ENCODE measurements at regions not wholly inside any gene's neighbourhood (a gene's known extent, or its start where the extent isn't known, plus 50 kb on each side); places are given as distances from the start of the nearest gene placed in this dataset.
"Not testable (repeated sequence)": the region's sequence is repeated elsewhere in the genome, so short reads cannot be mapped to it uniquely, and the experiment has no call there.

DNA sequence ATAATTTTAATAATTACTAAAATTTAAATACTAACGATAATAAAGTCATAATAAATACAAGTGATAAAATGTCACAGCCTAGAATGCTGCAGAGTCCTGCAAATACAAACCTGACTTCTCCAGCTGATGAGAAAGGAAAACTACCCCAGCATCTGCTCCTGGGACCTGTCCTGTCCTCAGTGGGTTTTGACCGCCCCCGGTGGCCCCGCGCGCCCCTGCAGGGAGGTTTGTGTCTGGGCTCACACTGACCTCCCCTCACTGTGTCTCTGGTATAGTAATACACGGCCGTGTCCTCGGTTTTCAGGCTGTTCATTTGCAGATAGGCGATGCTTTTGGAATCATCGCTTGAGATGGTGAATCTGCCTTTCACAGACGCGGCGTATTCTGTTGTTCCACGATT lies 1139.4 kb downstream of the TMEM121 start:
- TF ChIP-seq, protein P1, sequence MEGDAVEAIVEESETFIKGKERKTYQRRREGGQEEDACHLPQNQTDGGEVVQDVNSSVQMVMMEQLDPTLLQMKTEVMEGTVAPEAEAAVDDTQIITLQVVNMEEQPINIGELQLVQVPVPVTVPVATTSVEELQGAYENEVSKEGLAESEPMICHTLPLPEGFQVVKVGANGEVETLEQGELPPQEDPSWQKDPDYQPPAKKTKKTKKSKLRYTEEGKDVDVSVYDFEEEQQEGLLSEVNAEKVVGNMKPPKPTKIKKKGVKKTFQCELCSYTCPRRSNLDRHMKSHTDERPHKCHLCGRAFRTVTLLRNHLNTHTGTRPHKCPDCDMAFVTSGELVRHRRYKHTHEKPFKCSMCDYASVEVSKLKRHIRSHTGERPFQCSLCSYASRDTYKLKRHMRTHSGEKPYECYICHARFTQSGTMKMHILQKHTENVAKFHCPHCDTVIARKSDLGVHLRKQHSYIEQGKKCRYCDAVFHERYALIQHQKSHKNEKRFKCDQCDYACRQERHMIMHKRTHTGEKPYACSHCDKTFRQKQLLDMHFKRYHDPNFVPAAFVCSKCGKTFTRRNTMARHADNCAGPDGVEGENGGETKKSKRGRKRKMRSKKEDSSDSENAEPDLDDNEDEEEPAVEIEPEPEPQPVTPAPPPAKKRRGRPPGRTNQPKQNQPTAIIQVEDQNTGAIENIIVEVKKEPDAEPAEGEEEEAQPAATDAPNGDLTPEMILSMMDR (IDR thresholded peaks at IDR 0.05; ENCODE audit: control insufficient read depth, insufficient read depth, low read depth, low read length, missing control alignments), result no peak
- H3K4me3 ChIP-seq (ENCODE audit: control insufficient read depth, low read depth, low read length), result no peak overlapping the region
- no peak for DNase-seq (ENCODE audit: low read depth)

DNA sequence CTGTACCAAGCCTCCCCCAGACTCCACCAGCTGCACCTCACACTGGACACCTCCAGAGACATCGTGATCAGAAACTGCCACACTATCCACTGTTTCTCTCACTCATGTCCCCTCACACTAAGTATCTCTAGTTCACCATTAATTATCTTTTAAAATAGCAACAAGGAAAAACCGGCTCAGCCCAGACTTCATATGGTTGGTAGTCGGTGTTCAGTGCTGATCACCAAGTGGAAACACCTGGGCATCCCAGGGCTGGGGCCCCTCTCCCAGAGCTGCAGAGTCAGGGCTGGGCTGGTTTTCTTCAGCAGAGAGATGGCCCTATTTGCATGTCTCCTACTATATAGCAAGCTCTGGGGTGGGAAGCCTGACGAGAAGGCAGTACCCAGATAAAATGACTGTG lies 1140.0 kb downstream of the TMEM121 start:
- no peak for DNase-seq (ENCODE audit: low read depth)
- H3K4me3 ChIP-seq (ENCODE audit: control insufficient read depth, low read depth, low read length), result no peak overlapping the region
- TF ChIP-seq, protein P1 (IDR thresholded peaks at IDR 0.05; ENCODE audit: control insufficient read depth, insufficient read depth, low read depth, low read length, missing control alignments), result no peak

DNA sequence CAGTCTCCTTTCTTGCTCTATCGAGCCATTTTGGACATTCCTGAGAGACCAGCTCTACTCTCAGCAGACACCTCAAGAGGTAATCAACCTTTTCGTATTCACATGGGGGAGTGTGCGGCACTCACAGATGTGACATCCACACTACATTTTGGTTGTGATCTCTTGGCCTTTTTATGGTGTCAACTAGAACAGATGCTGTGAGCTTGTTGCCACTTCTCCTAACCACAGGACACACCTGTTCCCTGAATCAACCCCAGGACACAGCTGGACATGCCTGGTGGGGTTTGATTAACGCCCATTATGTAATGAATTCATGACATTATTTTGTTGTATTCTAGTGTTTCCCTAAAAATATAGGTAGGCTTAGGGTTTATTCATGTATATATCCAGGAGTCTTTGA lies 1143.6 kb downstream of the TMEM121 start:
- DNase-seq (ENCODE audit: low read depth), result no peak
- TF ChIP-seq, protein P1 (IDR thresholded peaks at IDR 0.05; ENCODE audit: control insufficient read depth, insufficient read depth, low read depth, low read length, missing control alignments), result no peak
- no peak overlapping the region for H3K4me3 ChIP-seq (ENCODE audit: control insufficient read depth, low read depth, low read length)

DNA sequence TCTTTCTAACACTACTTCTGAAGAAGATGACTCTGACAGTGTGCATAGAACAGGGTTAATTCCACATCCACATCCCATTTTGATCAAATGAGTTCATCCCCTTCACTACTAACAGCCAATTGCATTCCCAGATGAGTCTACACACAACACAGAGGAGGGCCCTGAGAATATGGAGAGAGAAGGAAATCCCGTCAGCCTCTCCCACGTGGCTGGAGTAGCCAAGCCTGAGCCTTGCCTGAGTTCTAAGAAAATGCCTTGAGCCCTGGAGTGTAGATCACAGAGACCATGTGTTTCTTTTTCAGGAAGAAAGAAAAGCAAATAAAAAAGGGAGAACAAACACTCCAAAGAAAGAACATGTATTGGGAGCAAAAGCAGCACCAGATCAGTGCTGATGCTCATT lies 1147.7 kb downstream of the TMEM121 start:
- DNase-seq (ENCODE audit: low read depth); H3K4me3 ChIP-seq (ENCODE audit: control insufficient read depth, low read depth, low read length): not testable (repeated sequence)

DNA sequence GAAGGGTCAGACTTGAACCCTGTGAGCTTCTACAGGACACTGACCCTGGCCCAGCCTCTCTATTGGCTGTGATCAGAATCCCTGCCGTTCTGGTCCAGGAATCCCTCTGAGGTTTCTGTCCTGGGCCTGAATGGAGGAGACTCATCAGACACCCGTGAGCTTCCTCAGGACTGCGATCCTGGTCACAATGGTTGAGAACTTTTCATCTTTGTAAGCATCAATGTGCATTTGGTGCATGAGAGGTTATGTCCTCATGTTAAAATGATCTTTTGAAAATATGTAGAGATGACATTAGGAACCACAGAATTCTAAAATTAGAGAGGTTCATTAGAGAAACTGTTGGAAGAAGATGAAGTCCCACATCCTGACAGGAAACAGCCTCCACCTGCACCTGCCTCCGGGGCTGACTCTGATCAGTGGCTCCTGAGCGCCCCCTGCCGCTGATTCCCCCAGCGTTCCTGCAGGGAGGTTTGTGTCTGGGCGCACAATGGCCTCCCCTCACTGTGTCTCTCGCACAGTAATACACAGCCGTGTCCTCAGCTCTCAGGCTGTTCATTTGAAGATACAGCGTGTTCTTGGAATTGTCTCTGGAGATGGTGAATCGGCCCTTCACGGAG lies 1148.2 kb downstream of the TMEM121 start:
- DNase-seq (ENCODE audit: low read depth), result not testable (repeated sequence)

DNA sequence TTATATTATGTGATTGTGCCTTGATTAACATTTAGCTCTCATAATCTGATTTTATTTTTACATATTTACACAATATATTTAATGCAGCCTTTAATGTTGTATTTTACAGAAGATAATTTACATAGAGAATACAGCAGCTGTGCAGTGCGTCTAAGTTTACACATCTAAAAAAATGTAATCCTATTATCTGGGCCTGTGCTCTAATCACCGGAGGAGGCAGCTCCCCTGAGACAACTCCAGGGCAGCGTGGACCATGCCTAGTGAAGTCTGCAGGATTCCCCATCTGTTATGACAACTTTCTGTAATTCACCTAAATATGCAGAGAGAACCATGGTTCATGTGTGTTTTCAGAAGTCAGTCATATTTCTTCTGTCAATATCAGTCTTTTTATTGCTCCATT lies 1149.3 kb downstream of the TMEM121 start:
- not testable (repeated sequence) for H3K4me3 ChIP-seq (ENCODE audit: control insufficient read depth, low read depth, low read length); DNase-seq (ENCODE audit: low read depth)

More for the DNA sequence above, 1148.2 kb downstream of the TMEM121 start:
- not testable (repeated sequence) for H3K4me3 ChIP-seq (ENCODE audit: control insufficient read depth, low read depth, low read length)

DNA sequence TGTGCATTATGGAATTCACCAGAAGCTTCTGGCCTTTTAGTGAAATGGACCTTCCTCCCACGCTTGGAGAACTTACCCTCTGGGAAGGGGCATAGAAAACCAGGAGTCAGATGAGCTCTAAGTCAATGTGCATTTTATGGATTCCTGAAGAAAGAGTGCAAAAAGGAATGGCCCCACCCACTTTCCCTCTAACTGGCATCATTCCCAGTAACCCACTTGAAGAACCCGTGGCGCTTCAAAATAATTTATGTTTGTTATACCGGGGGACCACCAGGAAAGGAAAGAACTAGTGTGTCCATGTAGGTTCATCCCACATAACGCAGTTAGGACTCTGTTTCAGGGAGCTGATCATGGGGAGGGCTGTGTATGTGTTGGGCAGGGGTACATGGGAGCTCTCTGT lies 1153.4 kb downstream of the TMEM121 start:
- TF ChIP-seq, protein P1 (IDR thresholded peaks at IDR 0.05; ENCODE audit: control insufficient read depth, insufficient read depth, low read depth, low read length, missing control alignments), result no peak
- no peak overlapping the region for H3K4me3 ChIP-seq (ENCODE audit: control insufficient read depth, low read depth, low read length)
- no peak for DNase-seq (ENCODE audit: low read depth)

DNA sequence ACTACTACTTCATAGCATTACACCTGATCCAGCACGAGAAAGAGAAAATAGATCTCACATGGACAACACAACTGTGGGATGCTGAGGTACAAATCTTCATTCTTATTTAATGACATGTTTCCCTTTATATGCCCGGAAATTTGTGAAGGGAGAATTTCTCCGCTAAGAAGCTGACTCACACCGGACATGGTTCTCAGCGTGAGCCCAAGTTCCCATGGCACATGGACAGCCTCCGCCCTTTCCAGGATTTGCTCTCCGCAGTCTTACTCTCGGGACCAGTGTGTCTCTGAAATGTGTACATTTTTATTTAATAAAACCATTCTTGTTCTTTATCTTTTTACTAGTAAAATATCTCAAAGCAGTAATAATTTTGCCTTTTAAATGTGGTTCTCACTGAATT lies 1154.8 kb downstream of the TMEM121 start:
- TF ChIP-seq, protein P1 (IDR thresholded peaks at IDR 0.05; ENCODE audit: control insufficient read depth, insufficient read depth, low read depth, low read length, missing control alignments), result no peak
- DNase-seq (ENCODE audit: low read depth), result no peak
- no peak overlapping the region for H3K4me3 ChIP-seq (ENCODE audit: control insufficient read depth, low read depth, low read length)
